K562 (cell line): ENCODE measurements at regions not wholly inside any gene's neighbourhood (a gene's known extent, or its start where the extent isn't known, plus 50 kb on each side); places are given as distances from the start of the nearest gene placed in this dataset.

ENCODE experiments used
- NRF1 ChIP-seq, 2 experiments: fragments of 450-650 bp; IDR thresholded peaks in 1 of 2; conservative IDR thresholded peaks in 1 of 2; 2 replicates each; pipeline ENCODE4 v1.6.1; 2014; ENCODE audit warnings: mild to moderate bottlenecking in 2 of 2
- POLR2AphosphoS5 ChIP-seq: IDR thresholded peaks from 2 replicates; pipeline ENCODE4 v1.6.1; 2011; ENCODE audit warnings: mild to moderate bottlenecking, low read depth, low read length, moderate library complexity; ENCODE audit not compliant: control insufficient read depth, insufficient read depth
- YY1 ChIP-seq, 3 experiments: IDR thresholded peaks; 2 replicates each; pipeline ENCODE4 v1.6.1; 2011; ENCODE audit warnings: low read length in 2 of 3, mild to moderate bottlenecking in 2 of 3, moderate library complexity in 2 of 3, borderline replicate concordance in 1 of 3, control low read depth in 1 of 3, low read depth in 1 of 3; ENCODE audit not compliant: insufficient read depth in 3 of 3, insufficient replicate concordance in 2 of 3, control insufficient read depth in 1 of 3, insufficient read length in 1 of 3; ENCODE audit errors: extremely low read depth in 1 of 3
- TF ChIP-seq, protein P1 (sequence below), 3 experiments: IDR thresholded peaks in 2 of 3; conservative IDR thresholded peaks in 1 of 3; 2 replicates each; pipeline ENCODE4 v1.5.1; 2011 to 2012; ENCODE audit warnings: low read length in 3 of 3, mild to moderate bottlenecking in 3 of 3, control low read depth in 2 of 3, improper control_type of control experiment in 1 of 3, inconsistent platforms in 1 of 3, low read depth in 1 of 3, mixed read lengths in 1 of 3, moderate library complexity in 1 of 3; ENCODE audit not compliant: insufficient read depth in 2 of 3
- TF ChIP-seq, protein P2 (sequence below), 2 experiments: IDR thresholded peaks in 1 of 2; conservative IDR thresholded peaks in 1 of 2; 2 replicates each; pipeline ENCODE4 v1.6.1; 2016; ENCODE audit warnings: low read depth in 2 of 2, mild to moderate bottlenecking in 1 of 2, missing compliant biosample characterization in 1 of 2, missing genetic modification characterization in 1 of 2, moderate library complexity in 1 of 2
- TF ChIP-seq, protein P3 (sequence below): sonication (generic); formaldehyde crosslinking; IDR thresholded peaks from 2 replicates; pipeline ENCODE4 v1.9.0; 2022; ENCODE audit warnings: mild to moderate bottlenecking, missing genetic modification reagents

DNA sequence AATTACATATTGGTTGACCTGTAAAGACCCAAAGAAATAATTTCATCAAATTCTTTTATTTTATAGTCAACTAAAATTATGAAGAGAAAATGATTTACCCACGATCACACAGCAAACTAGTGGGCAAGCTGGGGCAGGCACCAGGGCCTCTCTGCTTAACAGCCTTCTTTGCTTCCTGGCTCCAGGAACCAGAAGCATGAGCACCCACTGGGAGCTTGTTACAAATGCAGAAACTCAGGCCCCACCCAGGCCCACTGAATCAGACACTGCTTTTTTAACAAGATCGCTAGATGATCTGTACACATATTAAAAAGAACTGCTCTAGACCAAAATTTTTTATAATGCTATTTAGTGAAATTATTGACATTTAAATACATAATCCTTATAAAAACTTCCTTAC lies 95.0 kb downstream of the GEMIN8 start:
- TF ChIP-seq YY1 (IDR thresholded peaks at IDR 0.05; ENCODE audit: borderline replicate concordance in 1 of 3, control insufficient read depth in 1 of 3, extremely low read depth in 1 of 3, insufficient read depth in 3 of 3, insufficient read length in 1 of 3, insufficient replicate concordance in 2 of 3, low read depth in 1 of 3, low read length in 2 of 3) (no peak), POLR2AphosphoS5 (no peak), NRF1 (conservative IDR thresholded peaks at IDR 0.05 in 1 of 2, IDR thresholded peaks at IDR 0.05 in 1 of 2) (no peak)
- TF ChIP-seq, protein P1, sequence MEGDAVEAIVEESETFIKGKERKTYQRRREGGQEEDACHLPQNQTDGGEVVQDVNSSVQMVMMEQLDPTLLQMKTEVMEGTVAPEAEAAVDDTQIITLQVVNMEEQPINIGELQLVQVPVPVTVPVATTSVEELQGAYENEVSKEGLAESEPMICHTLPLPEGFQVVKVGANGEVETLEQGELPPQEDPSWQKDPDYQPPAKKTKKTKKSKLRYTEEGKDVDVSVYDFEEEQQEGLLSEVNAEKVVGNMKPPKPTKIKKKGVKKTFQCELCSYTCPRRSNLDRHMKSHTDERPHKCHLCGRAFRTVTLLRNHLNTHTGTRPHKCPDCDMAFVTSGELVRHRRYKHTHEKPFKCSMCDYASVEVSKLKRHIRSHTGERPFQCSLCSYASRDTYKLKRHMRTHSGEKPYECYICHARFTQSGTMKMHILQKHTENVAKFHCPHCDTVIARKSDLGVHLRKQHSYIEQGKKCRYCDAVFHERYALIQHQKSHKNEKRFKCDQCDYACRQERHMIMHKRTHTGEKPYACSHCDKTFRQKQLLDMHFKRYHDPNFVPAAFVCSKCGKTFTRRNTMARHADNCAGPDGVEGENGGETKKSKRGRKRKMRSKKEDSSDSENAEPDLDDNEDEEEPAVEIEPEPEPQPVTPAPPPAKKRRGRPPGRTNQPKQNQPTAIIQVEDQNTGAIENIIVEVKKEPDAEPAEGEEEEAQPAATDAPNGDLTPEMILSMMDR (IDR thresholded peaks at IDR 0.05 in 2 of 3, conservative IDR thresholded peaks at IDR 0.05 in 1 of 3; ENCODE audit: insufficient read depth in 2 of 3, low read depth in 1 of 3, low read length in 3 of 3) = no peak
- TF ChIP-seq, protein P2, sequence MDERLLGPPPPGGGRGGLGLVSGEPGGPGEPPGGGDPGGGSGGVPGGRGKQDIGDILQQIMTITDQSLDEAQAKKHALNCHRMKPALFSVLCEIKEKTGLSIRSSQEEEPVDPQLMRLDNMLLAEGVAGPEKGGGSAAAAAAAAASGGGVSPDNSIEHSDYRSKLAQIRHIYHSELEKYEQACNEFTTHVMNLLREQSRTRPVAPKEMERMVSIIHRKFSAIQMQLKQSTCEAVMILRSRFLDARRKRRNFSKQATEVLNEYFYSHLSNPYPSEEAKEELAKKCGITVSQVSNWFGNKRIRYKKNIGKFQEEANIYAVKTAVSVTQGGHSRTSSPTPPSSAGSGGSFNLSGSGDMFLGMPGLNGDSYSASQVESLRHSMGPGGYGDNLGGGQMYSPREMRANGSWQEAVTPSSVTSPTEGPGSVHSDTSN (CRISPR knock-in tag; IDR thresholded peaks at IDR 0.05; ENCODE audit: low read depth) = no peak
- TF ChIP-seq, protein P2 (tag; conservative IDR thresholded peaks at IDR 0.05; ENCODE audit: low read depth) = no peak
- TF ChIP-seq, protein P3, sequence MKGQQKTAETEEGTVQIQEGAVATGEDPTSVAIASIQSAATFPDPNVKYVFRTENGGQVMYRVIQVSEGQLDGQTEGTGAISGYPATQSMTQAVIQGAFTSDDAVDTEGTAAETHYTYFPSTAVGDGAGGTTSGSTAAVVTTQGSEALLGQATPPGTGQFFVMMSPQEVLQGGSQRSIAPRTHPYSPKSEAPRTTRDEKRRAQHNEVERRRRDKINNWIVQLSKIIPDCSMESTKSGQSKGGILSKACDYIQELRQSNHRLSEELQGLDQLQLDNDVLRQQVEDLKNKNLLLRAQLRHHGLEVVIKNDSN (CRISPR knock-in tag) = no peak
